Activated T-cell treated with anti-CD3 and anti-CD28 coated beads, Interleukin-2, amount 50 U/mL, for 4 hours (primary cell): ENCODE measurements at regions not wholly inside any gene's neighbourhood (a gene's known extent, or its start where the extent isn't known, plus 50 kb on each side); places are given as distances from the start of the nearest gene placed in this dataset.

Experiments used
- ATAC-seq, 2 donors: fragments of 200-7000 bp; cut with Tn5 transposase; one replicate each; pipeline ENCODE4 v1.10.0; 2021
- DNase-seq: peaks from one replicate; pipeline ENCODE4 v3.0.0-alpha.2; 2020
- H3K27me3 Mint-ChIP-seq: one replicate; pipeline ENCODE4 v1.8.0; 2021; ENCODE audit warnings: low read depth, mixed read lengths
- H3K36me3 Mint-ChIP-seq: one replicate; pipeline ENCODE4 v1.8.0; 2022; ENCODE audit warnings: mixed read lengths; ENCODE audit not compliant: insufficient read depth
- H3K4me1 Mint-ChIP-seq: one replicate; pipeline ENCODE4 v1.8.0; 2021; ENCODE audit warnings: low read depth, mixed read lengths
- H3K4me3 Mint-ChIP-seq: one replicate; pipeline ENCODE4 v1.8.0; 2021; ENCODE audit warnings: mild to moderate bottlenecking, moderate library complexity, mixed read lengths
- H3K9me3 Mint-ChIP-seq: one replicate; pipeline ENCODE4 v1.8.0; 2021; ENCODE audit warnings: mixed read lengths

GRCh38 chr13:75132701-75133695, 349.0 kb downstream of the TBC1D4 start:
- ATAC-seq = no peak
- H3K36me3 Mint-ChIP-seq = no peaks in the 10 kb centered on the region
- H3K9me3 Mint-ChIP-seq = peaks cover 5% of the 10 kb centered on the region
- H3K4me1 Mint-ChIP-seq = no peaks in the 10 kb centered on the region
- H3K27me3 Mint-ChIP-seq = no peaks in the 10 kb centered on the region
- H3K4me3 Mint-ChIP-seq = no peak overlapping the region
- no peak for DNase-seq

- ATAC-seq (no peak), DNase-seq (no peak)
- Mint-ChIP-seq H3K4me1 (no peaks in the 10 kb centered on the region), H3K36me3 (no peaks in the 10 kb centered on the region), H3K27me3 (no peaks in the 10 kb centered on the region), H3K4me3 (no peak overlapping the region), H3K9me3 (no peaks in the 10 kb centered on the region)
These were observed 352.6 kb downstream of the TBC1D4 start for GRCh38 chr13:75129331-75129730.

GRCh38 chr13:75124415-75124814, 357.6 kb downstream of the TBC1D4 start:
- Mint-ChIP-seq H3K36me3 (no peaks in the 10 kb centered on the region), H3K9me3 (no peaks in the 10 kb centered on the region), H3K27me3 (peaks cover 4% of the 10 kb centered on the region), H3K4me3 (no peak overlapping the region), H3K4me1 (no peaks in the 10 kb centered on the region)
- ATAC-seq (no peak), DNase-seq (no peak)

- no peak for DNase-seq
- Mint-ChIP-seq H3K36me3 (no peaks in the 10 kb centered on the region), H3K4me1 (no peaks in the 10 kb centered on the region), H3K4me3 (no peak overlapping the region), H3K27me3 (peaks cover 5% of the 10 kb centered on the region), H3K9me3 (no peaks in the 10 kb centered on the region)
- ATAC-seq = no peak
These were observed 358.5 kb downstream of the TBC1D4 start for GRCh38 chr13:75123428-75123827.

GRCh38 chr13:75120085-75120484, 361.9 kb downstream of the TBC1D4 start:
- no peaks in the 10 kb centered on the region for H3K4me1 Mint-ChIP-seq
- ATAC-seq (no peak), DNase-seq (no peak)
- H3K9me3 Mint-ChIP-seq = no peaks in the 10 kb centered on the region
- H3K36me3 Mint-ChIP-seq = no peaks in the 10 kb centered on the region
- no peak overlapping the region for H3K4me3 Mint-ChIP-seq
- peaks cover 5% of the 10 kb centered on the region for H3K27me3 Mint-ChIP-seq

- DNase-seq (no peak), ATAC-seq (no peak)
- Mint-ChIP-seq H3K27me3 (peaks cover 3% of the 10 kb centered on the region), H3K4me3 (no peak overlapping the region), H3K4me1 (no peaks in the 10 kb centered on the region), H3K36me3 (no peaks in the 10 kb centered on the region), H3K9me3 (peaks cover 3% of the 10 kb centered on the region)
These were observed 366.8 kb downstream of the TBC1D4 start for GRCh38 chr13:75115171-75115570.

GRCh38 chr13:75103976-75104375, 378.0 kb downstream of the TBC1D4 start:
- H3K9me3 Mint-ChIP-seq = no peaks in the 10 kb centered on the region
- peaks cover 11% of the 10 kb centered on the region for H3K27me3 Mint-ChIP-seq
- ATAC-seq (no peak), DNase-seq (no peak)
- H3K4me3 Mint-ChIP-seq = no peak overlapping the region
- H3K4me1 Mint-ChIP-seq = no peaks in the 10 kb centered on the region
- H3K36me3 Mint-ChIP-seq = no peaks in the 10 kb centered on the region

GRCh38 chr13:75102001-75102716, 379.8 kb downstream of the TBC1D4 start:
- Mint-ChIP-seq H3K36me3 (no peaks in the 10 kb centered on the region), H3K27me3 (peaks cover 16% of the 10 kb centered on the region), H3K9me3 (no peaks in the 10 kb centered on the region), H3K4me3 (no peak overlapping the region), H3K4me1 (no peaks in the 10 kb centered on the region)
- DNase-seq (no peak), ATAC-seq (no peak)

- Mint-ChIP-seq H3K27me3 (peaks cover 14% of the 10 kb centered on the region), H3K4me1 (no peaks in the 10 kb centered on the region), H3K4me3 (no peak overlapping the region)
These were observed 380.6 kb downstream of the TBC1D4 start for GRCh38 chr13:75101348-75101747.

GRCh38 chr13:75092143-75092542, 389.8 kb downstream of the TBC1D4 start:
- no peaks in the 10 kb centered on the region for H3K36me3 Mint-ChIP-seq
- no peaks in the 10 kb centered on the region for H3K9me3 Mint-ChIP-seq
- peaks cover 2% of the 10 kb centered on the region for H3K27me3 Mint-ChIP-seq
- H3K4me1 Mint-ChIP-seq = peaks cover 3% of the 10 kb centered on the region
- no peak overlapping the region for H3K4me3 Mint-ChIP-seq
- DNase-seq (no peak), ATAC-seq (no peak)

More at GRCh38 chr13:75101348-75101747, 380.6 kb downstream of the TBC1D4 start:
- ATAC-seq = no peak
- DNase-seq = no peak
- Mint-ChIP-seq H3K36me3 (no peaks in the 10 kb centered on the region), H3K9me3 (no peaks in the 10 kb centered on the region)

GRCh38 chr13:75091718-75092117, 390.3 kb downstream of the TBC1D4 start:
- H3K4me1 Mint-ChIP-seq = peaks cover 3% of the 10 kb centered on the region
- H3K36me3 Mint-ChIP-seq = no peaks in the 10 kb centered on the region
- no peak overlapping the region for H3K4me3 Mint-ChIP-seq
- H3K27me3 Mint-ChIP-seq = peaks cover 2% of the 10 kb centered on the region
- no peaks in the 10 kb centered on the region for H3K9me3 Mint-ChIP-seq
- no peak for DNase-seq
- ATAC-seq = no peak

GRCh38 chr13:75090872-75091615, 390.9 kb downstream of the TBC1D4 start:
- Mint-ChIP-seq H3K9me3 (no peaks in the 10 kb centered on the region), H3K27me3 (peaks cover 2% of the 10 kb centered on the region), H3K4me1 (peaks cover 3% of the 10 kb centered on the region)

GRCh38 chr13:75088915-75089314, 393.1 kb downstream of the TBC1D4 start:
- Mint-ChIP-seq H3K27me3 (no peaks in the 10 kb centered on the region), H3K36me3 (no peaks in the 10 kb centered on the region), H3K4me3 (no peak overlapping the region), H3K9me3 (no peaks in the 10 kb centered on the region), H3K4me1 (peaks cover 3% of the 10 kb centered on the region)
- ATAC-seq = no peak
- DNase-seq = no peak

More at GRCh38 chr13:75090872-75091615, 390.9 kb downstream of the TBC1D4 start:
- DNase-seq (no peak), ATAC-seq (no peak)
- Mint-ChIP-seq H3K4me3 (no peak overlapping the region), H3K36me3 (no peaks in the 10 kb centered on the region)

- no peaks in the 10 kb centered on the region for H3K9me3 Mint-ChIP-seq
These were observed 402.7 kb downstream of the TBC1D4 start for GRCh38 chr13:75079226-75079625.

More at GRCh38 chr13:75079226-75079625, 402.7 kb downstream of the TBC1D4 start:
- peaks cover 12% of the 10 kb centered on the region for H3K27me3 Mint-ChIP-seq
- H3K4me3 Mint-ChIP-seq = no peak overlapping the region
- no peak for ATAC-seq
- peaks cover 1% of the 10 kb centered on the region for H3K36me3 Mint-ChIP-seq
- H3K4me1 Mint-ChIP-seq = no peaks in the 10 kb centered on the region
- DNase-seq = no peak
